ENCODE measurements at regions not wholly inside any gene's neighbourhood (a gene's known extent, or its start where the extent isn't known, plus 50 kb on each side); places are given as distances from the start of the nearest gene placed in this dataset.
"Not testable (repeated sequence)": the region's sequence is repeated elsewhere in the genome, so short reads cannot be mapped to it uniquely, and the experiment has no call there.

DNA sequence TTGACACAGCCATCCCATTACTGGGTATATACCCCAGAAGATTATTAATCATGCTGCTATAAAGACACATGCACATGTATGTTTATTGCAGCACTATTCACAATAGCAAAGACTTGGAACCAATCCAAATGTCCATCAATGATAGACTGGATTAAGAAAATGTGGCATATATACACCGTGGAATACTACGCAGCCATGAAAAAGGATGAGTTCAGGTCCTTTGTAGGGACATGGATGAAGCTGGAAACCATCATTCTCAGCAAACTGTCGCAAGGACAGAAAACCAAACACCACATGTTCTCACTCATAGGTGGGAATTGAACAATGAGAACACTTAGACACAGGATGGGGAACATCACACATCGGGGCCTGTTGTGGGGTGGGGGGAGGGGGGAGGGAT lies 165.9 kb downstream of the SMARCA1 start:
- TF ChIP-seq, protein P1, sequence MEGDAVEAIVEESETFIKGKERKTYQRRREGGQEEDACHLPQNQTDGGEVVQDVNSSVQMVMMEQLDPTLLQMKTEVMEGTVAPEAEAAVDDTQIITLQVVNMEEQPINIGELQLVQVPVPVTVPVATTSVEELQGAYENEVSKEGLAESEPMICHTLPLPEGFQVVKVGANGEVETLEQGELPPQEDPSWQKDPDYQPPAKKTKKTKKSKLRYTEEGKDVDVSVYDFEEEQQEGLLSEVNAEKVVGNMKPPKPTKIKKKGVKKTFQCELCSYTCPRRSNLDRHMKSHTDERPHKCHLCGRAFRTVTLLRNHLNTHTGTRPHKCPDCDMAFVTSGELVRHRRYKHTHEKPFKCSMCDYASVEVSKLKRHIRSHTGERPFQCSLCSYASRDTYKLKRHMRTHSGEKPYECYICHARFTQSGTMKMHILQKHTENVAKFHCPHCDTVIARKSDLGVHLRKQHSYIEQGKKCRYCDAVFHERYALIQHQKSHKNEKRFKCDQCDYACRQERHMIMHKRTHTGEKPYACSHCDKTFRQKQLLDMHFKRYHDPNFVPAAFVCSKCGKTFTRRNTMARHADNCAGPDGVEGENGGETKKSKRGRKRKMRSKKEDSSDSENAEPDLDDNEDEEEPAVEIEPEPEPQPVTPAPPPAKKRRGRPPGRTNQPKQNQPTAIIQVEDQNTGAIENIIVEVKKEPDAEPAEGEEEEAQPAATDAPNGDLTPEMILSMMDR (IDR thresholded peaks at IDR 0.05), result not testable (repeated sequence)
- TF ChIP-seq PHF8 (IDR thresholded peaks at IDR 0.05; ENCODE audit: borderline replicate concordance, low read depth); CEBPB (IDR thresholded peaks at IDR 0.05); MYC (IDR thresholded peaks at IDR 0.05; ENCODE audit: borderline replicate concordance, low read length); RCOR1 (IDR thresholded peaks at IDR 0.05; ENCODE audit: low read depth, low read length); CHD4 (IDR thresholded peaks at IDR 0.05; ENCODE audit: borderline replicate concordance); EHMT2 (IDR thresholded peaks at IDR 0.05; ENCODE audit: low read depth); SREBF2 (IDR thresholded peaks at IDR 0.05); SMC3 (IDR thresholded peaks at IDR 0.05); POLR2A (IDR thresholded peaks at IDR 0.05; ENCODE audit: low read length); POLR2AphosphoS2 (conservative IDR thresholded peaks at IDR 0.05; ENCODE audit: low read length); MAFK (IDR thresholded peaks at IDR 0.05; ENCODE audit: partially characterized antibody): not testable (repeated sequence)
- TF ChIP-seq, protein P2, sequence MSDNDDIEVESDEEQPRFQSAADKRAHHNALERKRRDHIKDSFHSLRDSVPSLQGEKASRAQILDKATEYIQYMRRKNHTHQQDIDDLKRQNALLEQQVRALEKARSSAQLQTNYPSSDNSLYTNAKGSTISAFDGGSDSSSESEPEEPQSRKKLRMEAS (IDR thresholded peaks at IDR 0.05), result not testable (repeated sequence)
- TF ChIP-seq, protein P3, sequence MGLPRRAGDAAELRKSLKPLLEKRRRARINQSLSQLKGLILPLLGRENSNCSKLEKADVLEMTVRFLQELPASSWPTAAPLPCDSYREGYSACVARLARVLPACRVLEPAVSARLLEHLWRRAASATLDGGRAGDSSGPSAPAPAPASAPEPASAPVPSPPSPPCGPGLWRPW (IDR thresholded peaks at IDR 0.05), result not testable (repeated sequence)

All from A549 (cell line).